GM19452 (cell line): ENCODE measurements at regions not wholly inside any gene's neighbourhood (a gene's known extent, or its start where the extent isn't known, plus 50 kb on each side); places are given as distances from the start of the nearest gene placed in this dataset.
"Not testable (repeated sequence)": the region's sequence is repeated elsewhere in the genome, so short reads cannot be mapped to it uniquely, and the experiment has no call there.

Source experiments
- ATAC-seq: cut with Tn5 transposase; IDR thresholded peaks from one replicate; pipeline ENCODE4 v1.9.1; 2021; ENCODE audit not compliant: unreplicated experiment

DNA sequence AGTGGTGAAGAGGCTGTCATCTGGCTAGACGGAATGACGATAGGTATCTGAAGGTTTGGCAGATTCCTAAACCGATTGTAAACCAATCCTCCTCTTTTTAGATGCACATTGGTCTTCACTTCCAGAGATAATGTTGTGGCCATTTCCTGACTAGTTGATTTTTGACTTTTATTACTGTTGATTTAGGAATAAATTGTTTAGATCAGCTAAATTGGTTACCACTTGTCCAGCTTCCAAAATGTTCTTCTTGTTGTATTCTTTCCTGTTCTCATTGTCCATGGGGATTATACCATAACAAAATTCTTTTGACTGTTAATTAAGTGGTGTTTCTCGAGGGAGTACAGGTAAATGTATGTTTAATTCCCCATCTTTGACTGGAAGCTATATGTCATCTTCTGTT lies 119.7 kb downstream of the MACROH2A1 start:
- no peak for ATAC-seq

- ATAC-seq, result no peak
These were observed 122.9 kb downstream of the MACROH2A1 start for GRCh38 chr5:135276151-135276550.

DNA sequence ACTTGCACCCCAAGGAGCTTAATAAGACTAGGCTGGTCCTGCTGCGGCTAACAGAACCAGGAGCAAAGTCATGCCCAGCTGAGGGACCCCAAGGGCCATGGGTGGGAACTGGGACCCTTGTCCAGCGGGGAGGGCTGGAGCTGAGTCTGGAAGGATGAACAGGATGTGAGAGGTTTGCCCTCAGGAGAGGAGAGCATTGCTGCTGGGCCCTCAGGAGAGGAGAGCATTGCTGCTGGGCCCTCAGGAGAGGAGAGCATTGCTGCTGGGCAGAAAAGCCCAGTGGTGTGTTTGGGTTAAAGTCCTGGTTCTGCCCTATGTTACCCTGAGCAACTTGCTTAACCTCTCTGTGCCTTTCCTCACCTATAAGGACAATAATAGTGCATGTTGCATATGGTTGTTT lies 125.8 kb downstream of the MACROH2A1 start:
- no peak for ATAC-seq

DNA sequence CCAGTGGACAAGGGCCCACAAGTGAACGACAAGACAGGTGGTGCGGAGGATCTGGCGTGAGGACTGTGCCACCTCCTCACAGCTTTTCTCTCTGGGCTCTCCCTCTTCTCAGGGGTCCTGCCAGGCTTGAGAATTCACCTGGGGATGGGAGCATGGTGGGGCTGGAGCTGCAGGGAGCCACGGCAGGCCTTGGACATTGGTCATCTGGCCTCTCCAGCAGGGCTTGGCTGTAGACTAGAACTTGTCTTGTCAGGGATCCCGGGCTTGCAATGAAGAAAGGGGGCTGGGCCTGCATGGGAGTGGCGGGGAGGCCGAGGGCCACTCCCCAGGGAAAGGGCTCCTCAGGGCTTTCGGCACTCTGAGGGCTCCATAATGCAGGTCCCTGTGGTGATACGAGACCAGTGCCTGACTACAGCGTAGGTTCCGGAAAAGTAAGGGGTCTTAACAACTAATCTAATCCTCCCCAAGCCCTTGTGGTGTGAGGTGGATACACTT lies 126.7 kb downstream of the MACROH2A1 start:
- no peak for ATAC-seq

GRCh38 chr5:135271533-135272310 lies 127.3 kb downstream of the MACROH2A1 start:
- ATAC-seq, result no peak

- no peak for ATAC-seq
These were observed 129.1 kb downstream of the MACROH2A1 start for GRCh38 chr5:135269931-135270421.

DNA sequence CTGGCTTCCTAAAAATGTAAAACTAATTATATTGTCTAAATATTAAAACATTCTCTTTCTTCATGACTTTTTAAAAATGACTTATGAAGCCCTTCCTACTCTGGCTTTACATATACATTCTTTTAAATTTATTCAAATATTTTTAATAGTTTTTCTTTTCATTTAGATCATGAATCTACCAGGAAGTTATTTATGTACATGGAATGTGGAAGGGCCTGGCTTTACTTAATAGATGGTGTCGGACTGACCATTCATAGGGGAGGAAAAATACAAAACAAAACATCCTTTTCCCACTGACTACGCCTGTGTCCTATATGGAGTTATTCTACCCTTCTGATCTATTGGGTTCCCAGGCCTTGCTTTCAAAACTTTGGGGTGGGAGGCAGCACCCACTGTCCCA lies 129.8 kb downstream of the MACROH2A1 start:
- ATAC-seq, result no peak

- no peak for ATAC-seq
These were observed 132.1 kb downstream of the MACROH2A1 start for GRCh38 chr5:135266975-135267374.

DNA sequence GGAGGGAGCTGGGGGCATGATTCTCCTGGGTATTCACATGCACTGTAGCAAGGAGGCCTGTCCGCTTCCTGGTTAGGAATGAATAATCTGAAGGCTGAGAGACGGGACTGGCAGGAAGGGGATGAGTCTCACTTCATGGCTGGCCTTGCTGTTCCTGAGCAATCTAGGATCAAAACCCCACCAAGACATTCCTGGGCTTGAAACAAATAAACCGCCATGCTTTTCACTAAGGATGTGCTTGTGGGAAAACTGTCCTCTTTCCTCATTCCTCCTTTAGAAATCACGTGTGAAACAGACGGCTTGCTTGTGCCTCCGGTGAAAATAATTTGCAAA lies 132.8 kb downstream of the MACROH2A1 start:
- no peak for ATAC-seq

- ATAC-seq, result no peak
These were observed 133.3 kb downstream of the MACROH2A1 start for GRCh38 chr5:135265497-135266302.

DNA sequence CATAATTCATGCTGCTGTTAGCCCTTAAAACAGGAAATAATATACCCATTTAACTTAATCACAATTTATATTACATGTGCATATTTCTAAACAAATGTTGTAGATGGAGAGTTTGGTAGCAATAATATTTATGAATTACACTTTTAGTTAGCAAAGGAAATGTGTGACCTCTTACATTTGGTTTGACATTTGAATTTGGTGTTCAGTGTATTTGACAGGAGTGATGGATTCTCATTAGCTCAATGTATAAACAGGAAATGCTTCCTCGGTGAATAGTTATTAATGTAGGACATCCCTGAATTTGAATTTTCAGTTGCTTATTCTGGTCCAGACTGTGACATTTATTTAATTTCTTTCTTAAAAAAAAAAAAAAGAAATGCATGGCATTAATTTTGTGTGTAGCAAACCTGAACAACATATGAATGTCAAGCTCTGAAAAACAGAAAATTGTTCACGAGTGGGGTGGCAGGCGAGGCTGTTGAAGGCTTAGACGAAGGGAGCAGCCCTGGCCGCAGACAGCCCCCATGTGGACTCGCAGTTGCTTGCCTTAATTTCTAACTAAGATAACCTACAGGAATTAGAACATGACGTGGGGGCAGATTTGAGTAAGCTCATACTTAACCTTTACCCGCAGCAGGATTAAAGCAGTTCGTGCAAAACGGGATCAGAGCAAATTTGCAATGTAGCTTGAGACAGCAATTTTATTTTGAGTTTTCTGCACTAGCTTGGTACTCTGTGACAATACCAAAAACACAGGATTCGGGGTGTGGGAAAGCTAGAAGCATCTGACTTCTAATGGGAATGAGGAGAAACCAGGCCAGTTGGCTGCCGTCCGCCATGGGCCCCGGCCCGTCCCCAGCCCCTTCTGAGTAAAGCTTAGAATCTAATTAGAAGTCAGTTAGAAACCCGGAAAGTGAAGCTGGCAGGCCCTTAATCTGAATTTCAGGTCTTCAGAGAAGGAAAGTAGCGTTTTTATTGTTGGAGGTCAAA lies 134.3 kb downstream of the MACROH2A1 start:
- no peak for ATAC-seq

- ATAC-seq, result no peak
These were observed 135.9 kb downstream of the MACROH2A1 start for GRCh38 chr5:135263022-135263668.

DNA sequence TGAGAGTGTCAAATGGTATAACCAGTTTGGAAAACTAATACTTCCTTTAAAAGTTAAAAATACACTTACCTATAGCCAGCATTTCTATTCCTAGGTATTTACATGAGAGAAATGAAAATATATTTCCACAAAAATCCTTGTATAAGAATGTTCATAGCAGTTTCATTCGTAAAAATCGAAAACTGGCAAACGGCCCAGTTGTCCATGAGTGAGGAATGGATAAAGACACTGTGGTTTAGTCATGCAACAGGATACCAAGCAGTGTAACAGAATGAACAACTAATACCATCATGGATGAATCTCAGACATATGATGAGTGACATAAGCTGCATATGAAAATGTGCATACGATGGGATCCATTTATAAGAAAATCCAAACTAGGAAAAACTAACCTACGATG lies 136.7 kb downstream of the MACROH2A1 start:
- ATAC-seq, result no peak

- not testable (repeated sequence) for ATAC-seq
These were observed 138.9 kb downstream of the MACROH2A1 start for GRCh38 chr5:135260108-135260507.

GRCh38 chr5:135255461-135256178 lies 143.4 kb downstream of the MACROH2A1 start:
- no peak for ATAC-seq

GRCh38 chr5:135254183-135254582 lies 144.8 kb downstream of the MACROH2A1 start:
- no peak for ATAC-seq

DNA sequence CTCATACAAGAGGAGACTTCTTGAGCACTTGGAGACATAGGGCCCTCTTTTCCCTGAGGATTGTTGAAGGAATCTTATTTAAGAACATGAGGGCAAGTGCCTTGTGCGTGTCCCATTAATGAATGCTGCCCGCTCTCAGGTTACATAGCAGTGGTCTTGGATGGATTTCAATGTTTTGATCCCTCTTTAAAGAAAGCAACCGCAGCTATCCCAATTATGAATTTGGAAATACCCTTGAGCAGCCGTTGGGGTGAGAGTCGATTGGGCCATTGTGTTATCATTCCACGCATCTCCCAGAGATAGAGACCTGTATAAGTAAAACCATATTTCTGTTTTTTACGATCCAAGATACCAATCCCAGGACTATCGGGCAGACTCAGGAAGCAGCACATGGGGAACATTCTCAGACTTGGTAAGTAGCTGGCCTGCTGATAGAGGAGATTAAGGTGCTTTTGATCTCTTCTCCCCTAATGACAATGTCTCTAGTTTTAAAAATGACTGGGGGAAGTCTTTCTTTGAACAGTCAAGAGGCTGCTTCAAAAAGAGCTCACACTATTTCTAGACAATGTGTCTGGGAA lies 145.3 kb downstream of the MACROH2A1 start:
- ATAC-seq, result no peak

GRCh38 chr5:135251093-135251492 lies 147.9 kb downstream of the MACROH2A1 start:
- ATAC-seq, result no peak

GRCh38 chr5:135250671-135251070 lies 148.4 kb downstream of the MACROH2A1 start:
- no peak for ATAC-seq
